ENCODE measurements at regions not wholly inside any gene's neighbourhood (a gene's known extent, or its start where the extent isn't known, plus 50 kb on each side); places are given as distances from the start of the nearest gene placed in this dataset.

DNA sequence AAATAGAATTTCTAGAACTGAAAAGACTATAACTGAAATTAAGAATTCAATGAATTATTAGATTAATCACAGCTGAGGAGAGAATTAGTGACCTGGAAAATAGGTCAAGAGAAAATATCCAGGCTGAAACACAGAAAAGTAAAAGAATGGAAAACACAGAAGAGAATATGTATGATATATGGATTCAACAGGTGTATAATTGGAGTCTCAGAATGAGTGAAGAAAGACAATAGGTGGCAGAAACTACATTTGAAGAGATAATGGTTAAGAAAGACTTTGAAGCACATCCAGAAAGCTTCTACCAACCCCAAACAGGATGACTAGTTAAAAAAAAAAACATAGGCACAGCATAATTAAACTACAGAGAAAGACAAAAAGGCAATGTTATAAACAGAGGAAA, 196.2 kb upstream of the ASCC3 start:
- no peaks in the 10 kb centered on the region for H3K27me3 Mint-ChIP-seq (ENCODE audit: low read depth)
- TF ChIP-seq, protein P1, sequence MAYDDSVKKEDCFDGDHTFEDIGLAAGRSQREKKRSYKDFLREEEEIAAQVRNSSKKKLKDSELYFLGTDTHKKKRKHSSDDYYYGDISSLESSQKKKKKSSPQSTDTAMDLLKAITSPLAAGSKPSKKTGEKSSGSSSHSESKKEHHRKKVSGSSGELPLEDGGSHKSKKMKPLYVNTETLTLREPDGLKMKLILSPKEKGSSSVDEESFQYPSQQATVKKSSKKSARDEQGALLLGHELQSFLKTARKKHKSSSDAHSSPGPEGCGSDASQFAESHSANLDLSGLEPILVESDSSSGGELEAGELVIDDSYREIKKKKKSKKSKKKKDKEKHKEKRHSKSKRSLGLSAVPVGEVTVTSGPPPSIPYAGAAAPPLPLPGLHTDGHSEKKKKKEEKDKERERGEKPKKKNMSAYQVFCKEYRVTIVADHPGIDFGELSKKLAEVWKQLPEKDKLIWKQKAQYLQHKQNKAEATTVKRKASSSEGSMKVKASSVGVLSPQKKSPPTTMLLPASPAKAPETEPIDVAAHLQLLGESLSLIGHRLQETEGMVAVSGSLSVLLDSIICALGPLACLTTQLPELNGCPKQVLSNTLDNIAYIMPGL (CRISPR knock-in tag; IDR thresholded peaks at IDR 0.05) = no peak
- TF ChIP-seq, protein P2, sequence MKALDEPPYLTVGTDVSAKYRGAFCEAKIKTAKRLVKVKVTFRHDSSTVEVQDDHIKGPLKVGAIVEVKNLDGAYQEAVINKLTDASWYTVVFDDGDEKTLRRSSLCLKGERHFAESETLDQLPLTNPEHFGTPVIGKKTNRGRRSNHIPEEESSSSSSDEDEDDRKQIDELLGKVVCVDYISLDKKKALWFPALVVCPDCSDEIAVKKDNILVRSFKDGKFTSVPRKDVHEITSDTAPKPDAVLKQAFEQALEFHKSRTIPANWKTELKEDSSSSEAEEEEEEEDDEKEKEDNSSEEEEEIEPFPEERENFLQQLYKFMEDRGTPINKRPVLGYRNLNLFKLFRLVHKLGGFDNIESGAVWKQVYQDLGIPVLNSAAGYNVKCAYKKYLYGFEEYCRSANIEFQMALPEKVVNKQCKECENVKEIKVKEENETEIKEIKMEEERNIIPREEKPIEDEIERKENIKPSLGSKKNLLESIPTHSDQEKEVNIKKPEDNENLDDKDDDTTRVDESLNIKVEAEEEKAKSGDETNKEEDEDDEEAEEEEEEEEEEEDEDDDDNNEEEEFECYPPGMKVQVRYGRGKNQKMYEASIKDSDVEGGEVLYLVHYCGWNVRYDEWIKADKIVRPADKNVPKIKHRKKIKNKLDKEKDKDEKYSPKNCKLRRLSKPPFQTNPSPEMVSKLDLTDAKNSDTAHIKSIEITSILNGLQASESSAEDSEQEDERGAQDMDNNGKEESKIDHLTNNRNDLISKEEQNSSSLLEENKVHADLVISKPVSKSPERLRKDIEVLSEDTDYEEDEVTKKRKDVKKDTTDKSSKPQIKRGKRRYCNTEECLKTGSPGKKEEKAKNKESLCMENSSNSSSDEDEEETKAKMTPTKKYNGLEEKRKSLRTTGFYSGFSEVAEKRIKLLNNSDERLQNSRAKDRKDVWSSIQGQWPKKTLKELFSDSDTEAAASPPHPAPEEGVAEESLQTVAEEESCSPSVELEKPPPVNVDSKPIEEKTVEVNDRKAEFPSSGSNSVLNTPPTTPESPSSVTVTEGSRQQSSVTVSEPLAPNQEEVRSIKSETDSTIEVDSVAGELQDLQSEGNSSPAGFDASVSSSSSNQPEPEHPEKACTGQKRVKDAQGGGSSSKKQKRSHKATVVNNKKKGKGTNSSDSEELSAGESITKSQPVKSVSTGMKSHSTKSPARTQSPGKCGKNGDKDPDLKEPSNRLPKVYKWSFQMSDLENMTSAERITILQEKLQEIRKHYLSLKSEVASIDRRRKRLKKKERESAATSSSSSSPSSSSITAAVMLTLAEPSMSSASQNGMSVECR (CRISPR knock-in tag; IDR thresholded peaks at IDR 0.05; ENCODE audit: borderline replicate concordance) = no peak
- no peak for TF ChIP-seq ZNF121 (CRISPR knock-in tag; IDR thresholded peaks at IDR 0.05)
- TF ChIP-seq, protein P3, sequence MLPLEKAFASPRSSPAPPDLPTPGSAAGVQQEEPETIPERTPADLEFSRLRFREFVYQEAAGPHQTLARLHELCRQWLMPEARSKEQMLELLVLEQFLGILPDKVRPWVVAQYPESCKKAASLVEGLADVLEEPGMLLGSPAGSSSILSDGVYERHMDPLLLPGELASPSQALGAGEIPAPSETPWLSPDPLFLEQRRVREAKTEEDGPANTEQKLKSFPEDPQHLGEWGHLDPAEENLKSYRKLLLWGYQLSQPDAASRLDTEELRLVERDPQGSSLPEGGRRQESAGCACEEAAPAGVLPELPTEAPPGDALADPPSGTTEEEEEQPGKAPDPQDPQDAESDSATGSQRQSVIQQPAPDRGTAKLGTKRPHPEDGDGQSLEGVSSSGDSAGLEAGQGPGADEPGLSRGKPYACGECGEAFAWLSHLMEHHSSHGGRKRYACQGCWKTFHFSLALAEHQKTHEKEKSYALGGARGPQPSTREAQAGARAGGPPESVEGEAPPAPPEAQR (CRISPR knock-in tag; IDR thresholded peaks at IDR 0.05) = no peak
- TF ChIP-seq, protein P4, sequence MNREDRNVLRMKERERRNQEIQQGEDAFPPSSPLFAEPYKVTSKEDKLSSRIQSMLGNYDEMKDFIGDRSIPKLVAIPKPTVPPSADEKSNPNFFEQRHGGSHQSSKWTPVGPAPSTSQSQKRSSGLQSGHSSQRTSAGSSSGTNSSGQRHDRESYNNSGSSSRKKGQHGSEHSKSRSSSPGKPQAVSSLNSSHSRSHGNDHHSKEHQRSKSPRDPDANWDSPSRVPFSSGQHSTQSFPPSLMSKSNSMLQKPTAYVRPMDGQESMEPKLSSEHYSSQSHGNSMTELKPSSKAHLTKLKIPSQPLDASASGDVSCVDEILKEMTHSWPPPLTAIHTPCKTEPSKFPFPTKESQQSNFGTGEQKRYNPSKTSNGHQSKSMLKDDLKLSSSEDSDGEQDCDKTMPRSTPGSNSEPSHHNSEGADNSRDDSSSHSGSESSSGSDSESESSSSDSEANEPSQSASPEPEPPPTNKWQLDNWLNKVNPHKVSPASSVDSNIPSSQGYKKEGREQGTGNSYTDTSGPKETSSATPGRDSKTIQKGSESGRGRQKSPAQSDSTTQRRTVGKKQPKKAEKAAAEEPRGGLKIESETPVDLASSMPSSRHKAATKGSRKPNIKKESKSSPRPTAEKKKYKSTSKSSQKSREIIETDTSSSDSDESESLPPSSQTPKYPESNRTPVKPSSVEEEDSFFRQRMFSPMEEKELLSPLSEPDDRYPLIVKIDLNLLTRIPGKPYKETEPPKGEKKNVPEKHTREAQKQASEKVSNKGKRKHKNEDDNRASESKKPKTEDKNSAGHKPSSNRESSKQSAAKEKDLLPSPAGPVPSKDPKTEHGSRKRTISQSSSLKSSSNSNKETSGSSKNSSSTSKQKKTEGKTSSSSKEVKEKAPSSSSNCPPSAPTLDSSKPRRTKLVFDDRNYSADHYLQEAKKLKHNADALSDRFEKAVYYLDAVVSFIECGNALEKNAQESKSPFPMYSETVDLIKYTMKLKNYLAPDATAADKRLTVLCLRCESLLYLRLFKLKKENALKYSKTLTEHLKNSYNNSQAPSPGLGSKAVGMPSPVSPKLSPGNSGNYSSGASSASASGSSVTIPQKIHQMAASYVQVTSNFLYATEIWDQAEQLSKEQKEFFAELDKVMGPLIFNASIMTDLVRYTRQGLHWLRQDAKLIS (CRISPR knock-in tag; IDR thresholded peaks at IDR 0.05; ENCODE audit: borderline replicate concordance) = no peak
- no peak for TF ChIP-seq ZNF138 (CRISPR knock-in tag; conservative IDR thresholded peaks at IDR 0.05)
- no peak for TF ChIP-seq TEAD1 (CRISPR knock-in tag; IDR thresholded peaks at IDR 0.05)
- no peak for TF ChIP-seq RELA (CRISPR knock-in tag; IDR thresholded peaks at IDR 0.05; ENCODE audit: borderline replicate concordance)
- TF ChIP-seq, protein P5, sequence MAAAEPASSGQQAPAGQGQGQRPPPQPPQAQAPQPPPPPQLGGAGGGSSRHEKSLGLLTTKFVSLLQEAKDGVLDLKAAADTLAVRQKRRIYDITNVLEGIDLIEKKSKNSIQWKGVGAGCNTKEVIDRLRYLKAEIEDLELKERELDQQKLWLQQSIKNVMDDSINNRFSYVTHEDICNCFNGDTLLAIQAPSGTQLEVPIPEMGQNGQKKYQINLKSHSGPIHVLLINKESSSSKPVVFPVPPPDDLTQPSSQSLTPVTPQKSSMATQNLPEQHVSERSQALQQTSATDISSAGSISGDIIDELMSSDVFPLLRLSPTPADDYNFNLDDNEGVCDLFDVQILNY (CRISPR knock-in tag; IDR thresholded peaks at IDR 0.05) = no peak
- no peak for TF ChIP-seq ESRRA (CRISPR knock-in tag; IDR thresholded peaks at IDR 0.05; ENCODE audit: borderline replicate concordance)
- TF ChIP-seq EMX1 (CRISPR knock-in tag; IDR thresholded peaks at IDR 0.05) = no peak
- TF ChIP-seq, protein P6, sequence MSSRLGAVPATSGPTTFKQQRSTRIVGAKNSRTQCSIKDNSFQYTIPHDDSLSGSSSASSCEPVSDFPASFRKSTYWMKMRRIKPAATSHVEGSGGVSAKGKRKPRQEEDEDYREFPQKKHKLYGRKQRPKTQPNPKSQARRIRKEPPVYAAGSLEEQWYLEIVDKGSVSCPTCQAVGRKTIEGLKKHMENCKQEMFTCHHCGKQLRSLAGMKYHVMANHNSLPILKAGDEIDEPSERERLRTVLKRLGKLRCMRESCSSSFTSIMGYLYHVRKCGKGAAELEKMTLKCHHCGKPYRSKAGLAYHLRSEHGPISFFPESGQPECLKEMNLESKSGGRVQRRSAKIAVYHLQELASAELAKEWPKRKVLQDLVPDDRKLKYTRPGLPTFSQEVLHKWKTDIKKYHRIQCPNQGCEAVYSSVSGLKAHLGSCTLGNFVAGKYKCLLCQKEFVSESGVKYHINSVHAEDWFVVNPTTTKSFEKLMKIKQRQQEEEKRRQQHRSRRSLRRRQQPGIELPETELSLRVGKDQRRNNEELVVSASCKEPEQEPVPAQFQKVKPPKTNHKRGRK (CRISPR knock-in tag; IDR thresholded peaks at IDR 0.05; ENCODE audit: borderline replicate concordance) = no peak
- no peak for TF ChIP-seq SMAD3 (CRISPR knock-in tag; IDR thresholded peaks at IDR 0.05; ENCODE audit: borderline replicate concordance)
- H3K4me3 Mint-ChIP-seq = no peak overlapping the region
- POLR2A ChIA-PET = no interaction called here
- no peak for DNase-seq (ENCODE audit: low spot score)
- H3K9me3 Mint-ChIP-seq = peaks cover 19% of the 10 kb centered on the region
- H3K36me3 Mint-ChIP-seq = peaks cover 13% of the 10 kb centered on the region
- CTCF ChIA-PET = no interaction called here
- H3K27ac Mint-ChIP-seq = no peak overlapping the region
- peaks cover 4% of the 10 kb centered on the region; the same call in 1 of the 2 replicates for H3K4me1 Mint-ChIP-seq
- no peak for ATAC-seq

Measured in WTC11 (cell line).